ENCODE measurements at regions not wholly inside any gene's neighbourhood (a gene's known extent, or its start where the extent isn't known, plus 50 kb on each side); places are given as distances from the start of the nearest gene placed in this dataset.

GRCh38 chr13:58830841-58831240 is 1199.3 kb downstream of the PCDH17 start:
- TF ChIP-seq, protein P1, sequence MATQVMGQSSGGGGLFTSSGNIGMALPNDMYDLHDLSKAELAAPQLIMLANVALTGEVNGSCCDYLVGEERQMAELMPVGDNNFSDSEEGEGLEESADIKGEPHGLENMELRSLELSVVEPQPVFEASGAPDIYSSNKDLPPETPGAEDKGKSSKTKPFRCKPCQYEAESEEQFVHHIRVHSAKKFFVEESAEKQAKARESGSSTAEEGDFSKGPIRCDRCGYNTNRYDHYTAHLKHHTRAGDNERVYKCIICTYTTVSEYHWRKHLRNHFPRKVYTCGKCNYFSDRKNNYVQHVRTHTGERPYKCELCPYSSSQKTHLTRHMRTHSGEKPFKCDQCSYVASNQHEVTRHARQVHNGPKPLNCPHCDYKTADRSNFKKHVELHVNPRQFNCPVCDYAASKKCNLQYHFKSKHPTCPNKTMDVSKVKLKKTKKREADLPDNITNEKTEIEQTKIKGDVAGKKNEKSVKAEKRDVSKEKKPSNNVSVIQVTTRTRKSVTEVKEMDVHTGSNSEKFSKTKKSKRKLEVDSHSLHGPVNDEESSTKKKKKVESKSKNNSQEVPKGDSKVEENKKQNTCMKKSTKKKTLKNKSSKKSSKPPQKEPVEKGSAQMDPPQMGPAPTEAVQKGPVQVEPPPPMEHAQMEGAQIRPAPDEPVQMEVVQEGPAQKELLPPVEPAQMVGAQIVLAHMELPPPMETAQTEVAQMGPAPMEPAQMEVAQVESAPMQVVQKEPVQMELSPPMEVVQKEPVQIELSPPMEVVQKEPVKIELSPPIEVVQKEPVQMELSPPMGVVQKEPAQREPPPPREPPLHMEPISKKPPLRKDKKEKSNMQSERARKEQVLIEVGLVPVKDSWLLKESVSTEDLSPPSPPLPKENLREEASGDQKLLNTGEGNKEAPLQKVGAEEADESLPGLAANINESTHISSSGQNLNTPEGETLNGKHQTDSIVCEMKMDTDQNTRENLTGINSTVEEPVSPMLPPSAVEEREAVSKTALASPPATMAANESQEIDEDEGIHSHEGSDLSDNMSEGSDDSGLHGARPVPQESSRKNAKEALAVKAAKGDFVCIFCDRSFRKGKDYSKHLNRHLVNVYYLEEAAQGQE (IDR thresholded peaks at IDR 0.05; ENCODE audit: insufficient read depth in 1 of 2, low read depth in 2 of 2, low read length in 2 of 2): no peak
- TF ChIP-seq TAF1 (IDR thresholded peaks at IDR 0.05; ENCODE audit: borderline replicate concordance, insufficient read depth, low read length) (no peak), POLR2AphosphoS5 (IDR thresholded peaks at IDR 0.05; ENCODE audit: low read depth, low read length) (no peak), SIN3A (IDR thresholded peaks at IDR 0.05; ENCODE audit: borderline replicate concordance, insufficient read depth, low read length) (no peak), FOXP2 (optimal IDR thresholded peaks at IDR 0.05; ENCODE audit: borderline replicate concordance, extremely low read depth, extremely low read length, insufficient read depth) (no peak)

DNA sequence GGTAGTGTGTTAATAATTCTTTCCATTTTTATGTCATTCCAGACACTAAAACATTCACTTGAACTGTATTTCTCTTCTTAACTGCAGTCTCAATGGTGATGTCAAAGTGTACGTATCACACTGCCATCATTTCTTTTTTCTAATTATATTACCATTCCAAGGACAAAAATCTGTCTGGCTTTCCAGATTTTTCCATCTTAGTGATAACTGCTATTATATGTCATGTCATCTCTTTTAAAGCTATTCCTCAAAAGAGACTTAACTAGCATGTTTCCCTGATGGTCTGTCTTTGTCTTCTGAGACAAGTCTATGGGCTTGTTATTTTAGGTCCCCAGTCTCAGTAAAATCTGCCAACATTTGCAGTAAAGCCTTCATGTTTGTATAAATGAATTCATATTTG is 1207.1 kb downstream of the PCDH17 start:
- no peak for TF ChIP-seq TAF1 (IDR thresholded peaks at IDR 0.05; ENCODE audit: borderline replicate concordance, insufficient read depth, low read length)
- no peak for TF ChIP-seq SIN3A (IDR thresholded peaks at IDR 0.05; ENCODE audit: borderline replicate concordance, insufficient read depth, low read length)
- no peak for TF ChIP-seq POLR2AphosphoS5 (IDR thresholded peaks at IDR 0.05; ENCODE audit: low read depth, low read length)
- TF ChIP-seq, protein P1 (IDR thresholded peaks at IDR 0.05; ENCODE audit: insufficient read depth in 1 of 2, low read depth in 2 of 2, low read length in 2 of 2): no peak

DNA sequence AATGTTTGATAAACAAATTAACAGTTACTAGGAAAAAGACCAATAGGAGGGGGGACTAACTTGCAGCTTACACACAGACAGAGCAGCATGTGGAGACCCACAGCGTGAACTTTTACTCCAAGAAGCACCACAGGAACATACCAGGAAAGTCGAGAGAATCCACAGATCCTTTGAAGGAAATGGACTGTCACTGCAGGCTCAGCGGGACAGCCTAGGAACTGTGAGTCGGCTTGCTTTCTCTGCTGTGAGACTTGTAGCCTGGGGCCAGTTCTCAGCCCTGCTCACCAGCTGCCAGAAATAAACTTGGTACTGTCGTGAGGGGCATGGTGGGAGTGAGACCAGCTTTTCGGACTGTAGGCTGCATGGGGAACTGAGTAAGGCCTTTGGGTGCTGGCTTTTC is 1211.5 kb downstream of the PCDH17 start:
- TF ChIP-seq POLR2AphosphoS5 (IDR thresholded peaks at IDR 0.05; ENCODE audit: low read depth, low read length): no peak
- TF ChIP-seq, protein P1 (IDR thresholded peaks at IDR 0.05; ENCODE audit: insufficient read depth in 1 of 2, low read depth in 2 of 2, low read length in 2 of 2): no peak
- no peak for TF ChIP-seq SIN3A (IDR thresholded peaks at IDR 0.05; ENCODE audit: borderline replicate concordance, insufficient read depth, low read length)
- TF ChIP-seq FOXP2 (optimal IDR thresholded peaks at IDR 0.05; ENCODE audit: borderline replicate concordance, extremely low read depth, extremely low read length, insufficient read depth): no peak
- no peak for TF ChIP-seq TAF1 (IDR thresholded peaks at IDR 0.05; ENCODE audit: borderline replicate concordance, insufficient read depth, low read length)

DNA sequence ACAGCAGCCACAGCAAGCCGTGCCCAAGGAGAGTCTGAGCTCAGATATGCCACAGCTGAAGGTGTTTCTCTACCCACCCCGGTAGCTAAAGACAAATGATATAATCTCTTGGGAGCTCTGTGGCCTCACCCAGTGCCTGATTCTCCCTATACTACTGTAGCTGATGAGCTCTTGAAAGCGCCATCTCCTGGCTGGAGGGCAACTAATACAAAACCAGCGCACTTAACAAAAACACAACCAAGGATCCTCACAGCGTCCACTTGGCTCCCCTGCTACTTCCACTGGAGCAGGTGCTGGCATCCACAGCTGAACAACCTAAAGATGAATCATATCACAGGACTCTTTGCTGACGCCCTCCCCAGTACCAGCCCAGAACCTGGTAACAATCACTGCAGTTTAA is 1212.0 kb downstream of the PCDH17 start:
- no peak for TF ChIP-seq SIN3A (IDR thresholded peaks at IDR 0.05; ENCODE audit: borderline replicate concordance, insufficient read depth, low read length)
- TF ChIP-seq TAF1 (IDR thresholded peaks at IDR 0.05; ENCODE audit: borderline replicate concordance, insufficient read depth, low read length): no peak
- no peak for TF ChIP-seq POLR2AphosphoS5 (IDR thresholded peaks at IDR 0.05; ENCODE audit: low read depth, low read length)
- TF ChIP-seq FOXP2 (optimal IDR thresholded peaks at IDR 0.05; ENCODE audit: borderline replicate concordance, extremely low read depth, extremely low read length, insufficient read depth): no peak

- TF ChIP-seq FOXP2 (optimal IDR thresholded peaks at IDR 0.05; ENCODE audit: borderline replicate concordance, extremely low read depth, extremely low read length, insufficient read depth): no peak
- no peak for TF ChIP-seq TAF1 (IDR thresholded peaks at IDR 0.05; ENCODE audit: borderline replicate concordance, insufficient read depth, low read length)
- no peak for TF ChIP-seq POLR2AphosphoS5 (IDR thresholded peaks at IDR 0.05; ENCODE audit: low read depth, low read length)
- no peak for TF ChIP-seq SIN3A (IDR thresholded peaks at IDR 0.05; ENCODE audit: borderline replicate concordance, insufficient read depth, low read length)
Measured at GRCh38 chr13:58850161-58850560, 1218.6 kb downstream of the PCDH17 start.

DNA sequence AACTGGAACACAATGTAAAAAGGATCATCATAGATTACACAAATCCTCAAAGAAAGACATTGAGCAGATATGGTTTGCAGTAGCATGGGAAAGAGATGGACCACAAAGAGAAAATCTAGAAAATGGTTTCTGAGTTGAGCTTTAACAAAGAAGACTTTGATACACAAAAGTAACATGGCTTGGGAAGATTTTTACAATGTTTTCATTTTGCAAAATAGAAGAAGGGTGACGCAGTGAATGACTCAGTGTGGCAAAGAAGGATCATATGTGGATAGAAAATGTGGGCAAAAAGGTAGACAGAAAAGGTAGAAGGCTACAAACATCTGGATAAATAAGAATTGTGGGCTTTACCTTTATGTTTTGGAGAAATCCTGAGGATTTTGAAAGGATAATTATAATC is 1220.5 kb downstream of the PCDH17 start:
- TF ChIP-seq, protein P1 (IDR thresholded peaks at IDR 0.05; ENCODE audit: insufficient read depth in 1 of 2, low read depth in 2 of 2, low read length in 2 of 2): no peak
- TF ChIP-seq SIN3A (IDR thresholded peaks at IDR 0.05; ENCODE audit: borderline replicate concordance, insufficient read depth, low read length) (no peak), TAF1 (IDR thresholded peaks at IDR 0.05; ENCODE audit: borderline replicate concordance, insufficient read depth, low read length) (no peak)
